OCI-LY7 (cell line): ENCODE measurements at regions not wholly inside any gene's neighbourhood (a gene's known extent, or its start where the extent isn't known, plus 50 kb on each side); places are given as distances from the start of the nearest gene placed in this dataset.

Source experiments
- CTCF ChIP-seq: fragments of 200-600 bp; sonication (generic); conservative IDR thresholded peaks from 2 replicates; pipeline ENCODE4 v1.5.1; 2014; ENCODE audit warnings: mild to moderate bottlenecking, antibody characterized with exemption, low read length, moderate library complexity, mixed read lengths
- EZH2phosphoT487 ChIP-seq: fragments of 200-600 bp; sonication (generic); IDR thresholded peaks from 2 replicates; pipeline ENCODE4 v1.6.1; 2018; ENCODE audit warnings: low read depth, borderline replicate concordance, mild to moderate bottlenecking, mixed run types, antibody characterized with exemption, low read length, moderate library complexity, mixed read lengths

GRCh38 chr20:6998909-6999308, 231.4 kb downstream of the BMP2 start:
- TF ChIP-seq CTCF (no peak), EZH2phosphoT487 (no peak)
